Suprapubic skin (tissue), 4 donors: ENCODE measurements at regions not wholly inside any gene's neighbourhood (a gene's known extent, or its start where the extent isn't known, plus 50 kb on each side); places are given as distances from the start of the nearest gene placed in this dataset.

Source experiments
- DNase-seq, 2 donors: peaks; one replicate each; pipeline ENCODE4 v3.0.0-alpha.2; 2019; ENCODE audit warnings: low spot score in 2 of 2
- H3K27ac ChIP-seq: fragments of 200-600 bp; sonication (generic); one replicate; pipeline ENCODE4 v1.5.1; 2019
- H3K27me3 ChIP-seq: fragments of 200-600 bp; sonication (generic); one replicate; pipeline ENCODE4 v1.5.1; 2019
- H3K36me3 ChIP-seq: fragments of 200-600 bp; sonication (generic); one replicate; pipeline ENCODE4 v1.5.1; 2019
- H3K4me1 ChIP-seq: fragments of 200-600 bp; sonication (generic); one replicate; pipeline ENCODE4 v1.5.1; 2019
- H3K4me3 ChIP-seq: fragments of 200-600 bp; sonication (generic); one replicate; pipeline ENCODE4 v1.5.1; 2019; ENCODE audit warnings: mild to moderate bottlenecking
- H3K9me3 ChIP-seq: fragments of 200-600 bp; sonication (generic); one replicate; pipeline ENCODE4 v1.5.1; 2019
- CTCF ChIP-seq, 2 donors: fragments of 200-600 bp in 1 of 2; fragments of 450-650 bp in 1 of 2; sonication (generic) in 1 of 2; IDR thresholded peaks; one replicate each; pipeline ENCODE4 v1.5.1; 2016 to 2019; ENCODE audit warnings: antibody characterized with exemption in 2 of 2, mild to moderate bottlenecking in 1 of 2, moderate library complexity in 1 of 2
- EP300 ChIP-seq: sonication (generic); formaldehyde crosslinking; IDR thresholded peaks from one replicate; pipeline ENCODE4 v1.6.1; 2017; ENCODE audit warnings: antibody characterized with exemption
- POLR2A ChIP-seq, 2 donors: fragments of 450-650 bp; IDR thresholded peaks; one replicate each; pipeline ENCODE4 v1.6.1; 2017; ENCODE audit warnings: antibody characterized with exemption in 2 of 2, mild to moderate bottlenecking in 2 of 2, moderate library complexity in 2 of 2
- POLR2AphosphoS5 ChIP-seq, 3 donors: sonication (generic); formaldehyde crosslinking; IDR thresholded peaks; one replicate each; pipeline ENCODE4 v1.6.1; 2017; ENCODE audit warnings: antibody characterized with exemption in 3 of 3
- WGBS: methylation state at CpG from one replicate; pipeline ENCODE4 v1.1.5; 2018; 5-methylcytosine and 5-hydroxymethylcytosine counted together

- Histone ChIP-seq H3K4me1 (no peaks in the 10 kb centered on the region), H3K27ac (no peak overlapping the region), H3K36me3 (no peaks in the 10 kb centered on the region), H3K9me3 (no peaks in the 10 kb centered on the region), H3K4me3 (no peak overlapping the region), H3K27me3 (no peaks in the 10 kb centered on the region)
- 58% methylated on average over 3 of the region's 3 CpGs for WGBS
- no peak for TF ChIP-seq CTCF (IDR thresholded peaks at IDR 0.05)
- TF ChIP-seq POLR2AphosphoS5 (IDR thresholded peaks at IDR 0.05): no peak
- no peak for TF ChIP-seq EP300
- no peak for TF ChIP-seq POLR2A (IDR thresholded peaks at IDR 0.05)
- DNase-seq: no peak
These were observed 128.2 kb upstream of the OTUD4 start for GRCh38 chr4:145308598-145308997.

GRCh38 chr4:145307763-145308430 lies 127.5 kb upstream of the OTUD4 start:
- 50% methylated on average over 4 of the region's 4 CpGs for WGBS
- no peaks in the 10 kb centered on the region for H3K27me3 ChIP-seq
- DNase-seq: no peak
- no peak overlapping the region for H3K27ac ChIP-seq
- H3K4me3 ChIP-seq: no peak overlapping the region
- H3K36me3 ChIP-seq: no peaks in the 10 kb centered on the region
- H3K9me3 ChIP-seq: no peaks in the 10 kb centered on the region
- no peak for TF ChIP-seq POLR2AphosphoS5 (IDR thresholded peaks at IDR 0.05)
- TF ChIP-seq CTCF (IDR thresholded peaks at IDR 0.05): no peak
- no peak for TF ChIP-seq POLR2A (IDR thresholded peaks at IDR 0.05)
- TF ChIP-seq EP300: no peak
- no peaks in the 10 kb centered on the region for H3K4me1 ChIP-seq

- no peaks in the 10 kb centered on the region for H3K4me1 ChIP-seq
- H3K4me3 ChIP-seq: no peak overlapping the region
- H3K27ac ChIP-seq: no peak overlapping the region
- 71% methylated on average over 1 of the region's 1 CpG for WGBS
- H3K27me3 ChIP-seq: no peaks in the 10 kb centered on the region
- TF ChIP-seq CTCF (IDR thresholded peaks at IDR 0.05): no peak
- no peak for TF ChIP-seq EP300
- no peak for TF ChIP-seq POLR2AphosphoS5 (IDR thresholded peaks at IDR 0.05)
- TF ChIP-seq POLR2A (IDR thresholded peaks at IDR 0.05): no peak
- no peak for DNase-seq
- no peaks in the 10 kb centered on the region for H3K9me3 ChIP-seq
- H3K36me3 ChIP-seq: no peaks in the 10 kb centered on the region
These were observed 126.7 kb upstream of the OTUD4 start for GRCh38 chr4:145307120-145307519.

GRCh38 chr4:145302725-145303124 lies 122.3 kb upstream of the OTUD4 start:
- H3K4me3 ChIP-seq: no peak overlapping the region
- H3K27me3 ChIP-seq: no peaks in the 10 kb centered on the region
- WGBS: 93% methylated on average over 3 of the region's 3 CpGs
- H3K9me3 ChIP-seq: no peaks in the 10 kb centered on the region
- no peak for TF ChIP-seq POLR2AphosphoS5 (IDR thresholded peaks at IDR 0.05)
- TF ChIP-seq CTCF (IDR thresholded peaks at IDR 0.05): no peak
- no peak for TF ChIP-seq EP300
- TF ChIP-seq POLR2A (IDR thresholded peaks at IDR 0.05): no peak
- DNase-seq: no peak
- H3K36me3 ChIP-seq: no peaks in the 10 kb centered on the region
- no peak overlapping the region for H3K27ac ChIP-seq
- peaks cover 12% of the 10 kb centered on the region for H3K4me1 ChIP-seq

- H3K9me3 ChIP-seq: no peaks in the 10 kb centered on the region
- no peak for DNase-seq
- H3K4me3 ChIP-seq: no peak overlapping the region
- no peaks in the 10 kb centered on the region for H3K27me3 ChIP-seq
- peaks cover 12% of the 10 kb centered on the region for H3K4me1 ChIP-seq
- TF ChIP-seq POLR2AphosphoS5 (IDR thresholded peaks at IDR 0.05) (no peak), CTCF (IDR thresholded peaks at IDR 0.05) (no peak), EP300 (no peak), POLR2A (IDR thresholded peaks at IDR 0.05) (no peak)
- H3K27ac ChIP-seq: no peak overlapping the region
- H3K36me3 ChIP-seq: no peaks in the 10 kb centered on the region
- WGBS: 96% methylated on average over 4 of the region's 4 CpGs
These were observed 121.1 kb upstream of the OTUD4 start for GRCh38 chr4:145301386-145302080.
